ENCODE measurements at regions not wholly inside any gene's neighbourhood (a gene's known extent, or its start where the extent isn't known, plus 50 kb on each side); places are given as distances from the start of the nearest gene placed in this dataset.

DNA sequence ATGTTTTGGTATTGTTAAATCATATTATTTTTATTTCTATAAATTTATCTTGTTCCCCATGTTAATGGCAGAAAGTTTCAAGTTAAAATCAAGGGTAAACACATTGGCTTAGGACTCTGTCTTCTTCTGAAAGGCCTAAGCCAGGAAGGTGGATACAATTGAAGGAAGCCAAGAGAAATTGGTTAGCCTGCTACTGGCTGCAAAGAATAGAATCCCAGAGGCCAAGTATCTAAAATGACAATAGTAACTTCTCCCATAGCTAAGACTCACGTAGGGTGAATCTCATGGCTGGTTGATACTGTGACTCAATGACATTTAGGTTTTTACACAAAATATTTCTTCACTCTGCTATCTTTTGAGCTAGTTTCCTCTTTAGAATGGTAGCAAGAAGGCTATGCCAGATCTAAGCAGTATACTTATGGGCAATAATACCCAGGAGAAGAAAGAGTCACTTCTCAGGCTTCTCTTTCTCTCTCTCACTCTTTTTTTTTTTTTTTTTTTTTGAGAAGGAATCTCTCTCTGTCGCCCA is 621.5 kb upstream of the TBL1XR1 start:
- DNase-seq (ENCODE audit: low read depth): no peak
- TF ChIP-seq, protein P1, sequence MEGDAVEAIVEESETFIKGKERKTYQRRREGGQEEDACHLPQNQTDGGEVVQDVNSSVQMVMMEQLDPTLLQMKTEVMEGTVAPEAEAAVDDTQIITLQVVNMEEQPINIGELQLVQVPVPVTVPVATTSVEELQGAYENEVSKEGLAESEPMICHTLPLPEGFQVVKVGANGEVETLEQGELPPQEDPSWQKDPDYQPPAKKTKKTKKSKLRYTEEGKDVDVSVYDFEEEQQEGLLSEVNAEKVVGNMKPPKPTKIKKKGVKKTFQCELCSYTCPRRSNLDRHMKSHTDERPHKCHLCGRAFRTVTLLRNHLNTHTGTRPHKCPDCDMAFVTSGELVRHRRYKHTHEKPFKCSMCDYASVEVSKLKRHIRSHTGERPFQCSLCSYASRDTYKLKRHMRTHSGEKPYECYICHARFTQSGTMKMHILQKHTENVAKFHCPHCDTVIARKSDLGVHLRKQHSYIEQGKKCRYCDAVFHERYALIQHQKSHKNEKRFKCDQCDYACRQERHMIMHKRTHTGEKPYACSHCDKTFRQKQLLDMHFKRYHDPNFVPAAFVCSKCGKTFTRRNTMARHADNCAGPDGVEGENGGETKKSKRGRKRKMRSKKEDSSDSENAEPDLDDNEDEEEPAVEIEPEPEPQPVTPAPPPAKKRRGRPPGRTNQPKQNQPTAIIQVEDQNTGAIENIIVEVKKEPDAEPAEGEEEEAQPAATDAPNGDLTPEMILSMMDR (IDR thresholded peaks at IDR 0.05; ENCODE audit: control insufficient read depth, insufficient read depth, low read depth, low read length, missing control alignments): no peak
- no peak overlapping the region for H3K4me3 ChIP-seq (ENCODE audit: control insufficient read depth, low read depth, low read length)

DNA sequence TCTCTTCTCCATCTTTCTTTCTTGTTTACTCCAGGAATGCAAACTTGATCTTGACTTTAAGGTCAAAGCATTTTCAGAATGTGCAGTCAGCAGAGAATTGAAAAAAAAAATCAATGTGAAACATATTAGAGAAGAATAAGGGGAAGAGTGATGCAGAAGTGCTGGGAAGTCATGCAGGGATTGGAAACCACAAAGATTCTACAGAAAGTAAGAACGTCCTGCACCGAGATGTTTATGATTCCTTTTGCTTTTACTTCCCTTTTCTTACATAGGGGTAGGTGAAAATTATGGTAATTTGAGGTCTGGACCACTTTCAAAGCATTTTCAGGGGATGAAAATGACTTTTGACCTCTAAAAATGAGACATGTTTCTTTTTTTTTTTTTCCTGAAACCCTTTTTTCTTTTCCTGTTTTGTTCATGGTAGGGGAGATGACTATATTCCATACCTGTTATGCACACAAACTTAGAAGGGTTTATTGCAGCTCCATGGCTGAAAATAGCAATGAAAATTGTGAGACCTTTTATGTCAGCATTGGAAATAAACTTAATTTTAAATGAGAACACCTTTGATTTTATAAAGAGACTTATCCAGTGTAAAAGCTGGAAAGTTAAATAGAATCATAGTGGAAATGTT is 623.5 kb upstream of the TBL1XR1 start:
- no peak overlapping the region for H3K4me3 ChIP-seq (ENCODE audit: control insufficient read depth, low read depth, low read length)
- no peak for DNase-seq (ENCODE audit: low read depth)
- TF ChIP-seq, protein P1 (IDR thresholded peaks at IDR 0.05; ENCODE audit: control insufficient read depth, insufficient read depth, low read depth, low read length, missing control alignments): no peak

GRCh38 chr3:177822681-177823096 is 625.4 kb upstream of the TBL1XR1 start:
- H3K4me3 ChIP-seq (ENCODE audit: control insufficient read depth, low read depth, low read length): no peak overlapping the region
- TF ChIP-seq, protein P1 (IDR thresholded peaks at IDR 0.05; ENCODE audit: control insufficient read depth, insufficient read depth, low read depth, low read length, missing control alignments): no peak
- DNase-seq (ENCODE audit: low read depth): no peak

DNA sequence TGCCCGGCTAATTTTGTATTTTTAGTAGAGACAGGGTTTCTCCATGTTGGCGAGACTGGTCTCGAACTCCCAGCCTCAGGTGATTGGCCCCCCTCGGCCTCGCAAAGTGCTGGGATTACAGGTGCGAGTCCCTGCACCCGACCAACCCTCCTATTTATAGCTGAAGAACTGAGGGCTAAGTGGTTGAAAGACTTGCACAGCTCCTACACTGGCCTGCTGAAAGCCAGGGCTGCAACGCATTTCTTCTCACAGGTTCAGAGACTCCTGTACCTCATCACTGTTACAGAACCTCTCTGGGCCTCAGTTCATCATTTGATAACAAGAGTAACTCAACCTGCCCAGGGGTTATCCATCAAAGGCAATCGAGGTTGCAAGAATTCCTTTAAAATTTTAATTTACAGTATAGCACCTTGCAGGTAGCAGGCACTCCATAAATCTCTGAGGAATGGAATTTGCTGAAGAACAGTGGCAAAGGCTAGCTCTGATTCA is 626.5 kb upstream of the TBL1XR1 start:
- no peak for DNase-seq (ENCODE audit: low read depth)
- no peak overlapping the region for H3K4me3 ChIP-seq (ENCODE audit: control insufficient read depth, low read depth, low read length)
- TF ChIP-seq, protein P1 (IDR thresholded peaks at IDR 0.05; ENCODE audit: control insufficient read depth, insufficient read depth, low read depth, low read length, missing control alignments): no peak

DNA sequence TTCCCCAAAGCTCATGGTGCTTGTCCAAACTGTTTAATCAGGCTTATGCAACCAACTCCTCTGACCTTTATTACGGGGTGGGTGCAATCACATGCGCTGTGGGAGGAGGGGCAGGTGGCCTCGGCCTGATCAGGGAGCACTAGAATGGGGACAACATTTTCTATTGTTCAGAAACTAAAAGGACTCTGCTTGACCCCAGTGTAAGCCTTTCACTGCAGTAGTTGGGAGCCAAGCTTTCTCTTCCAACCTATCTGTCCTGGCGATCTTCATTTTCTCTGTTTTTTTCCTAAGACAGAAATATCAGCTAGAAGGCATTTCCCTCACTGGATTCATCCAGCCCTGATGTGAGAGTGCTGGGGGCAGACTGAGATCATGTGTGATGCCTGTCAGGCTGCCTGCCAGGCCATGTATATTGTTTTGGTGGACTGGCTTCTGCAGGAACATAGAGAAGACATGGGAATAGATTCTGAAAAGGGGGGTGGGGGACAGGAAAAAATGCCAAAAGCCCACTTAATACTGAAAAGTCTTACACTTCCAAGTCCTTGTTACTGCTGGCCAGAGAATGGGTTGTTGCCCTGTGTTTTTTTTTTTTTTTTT is 627.0 kb upstream of the TBL1XR1 start:
- TF ChIP-seq, protein P1 (IDR thresholded peaks at IDR 0.05; ENCODE audit: control insufficient read depth, insufficient read depth, low read depth, low read length, missing control alignments): no peak
- no peak overlapping the region for H3K4me3 ChIP-seq (ENCODE audit: control insufficient read depth, low read depth, low read length)
- DNase-seq (ENCODE audit: low read depth): no peak

DNA sequence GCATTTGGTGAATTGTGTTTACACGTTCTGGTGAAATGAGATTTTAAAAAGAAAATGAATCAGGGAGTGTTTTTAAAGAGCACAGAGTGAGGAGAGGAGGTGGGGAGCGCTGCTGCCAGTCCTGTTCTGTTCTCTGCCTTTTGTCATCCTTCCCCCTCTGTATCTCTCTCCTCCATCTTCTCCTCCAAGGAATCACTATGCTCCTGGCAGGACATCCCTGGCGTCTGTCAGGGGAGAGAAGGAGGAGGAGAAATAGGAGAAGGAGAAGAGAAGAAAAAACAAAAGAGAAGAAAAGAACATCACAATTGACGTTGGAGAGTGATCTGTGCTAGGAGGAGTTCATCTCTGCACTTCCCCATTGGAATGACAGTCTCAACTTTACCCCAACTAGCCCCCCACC is 627.6 kb upstream of the TBL1XR1 start:
- no peak for DNase-seq (ENCODE audit: low read depth)
- TF ChIP-seq, protein P1 (IDR thresholded peaks at IDR 0.05; ENCODE audit: control insufficient read depth, insufficient read depth, low read depth, low read length, missing control alignments): no peak
- no peak overlapping the region for H3K4me3 ChIP-seq (ENCODE audit: control insufficient read depth, low read depth, low read length)
